HEK293T (cell line): ENCODE measurements at regions not wholly inside any gene's neighbourhood (a gene's known extent, or its start where the extent isn't known, plus 50 kb on each side); places are given as distances from the start of the nearest gene placed in this dataset.

Experiments
- ARNT ChIP-seq: fragments of 450-650 bp; IDR thresholded peaks from 2 replicates; pipeline ENCODE4 v1.6.1; 2017; ENCODE audit warnings: mild to moderate bottlenecking
- BHLHE40 ChIP-seq: fragments of 450-650 bp; IDR thresholded peaks from 2 replicates; pipeline ENCODE4 v1.6.1; 2016; ENCODE audit warnings: mild to moderate bottlenecking, moderate library complexity, borderline replicate concordance
- CTBP1 ChIP-seq: fragments of 450-650 bp; IDR thresholded peaks from 2 replicates; pipeline ENCODE4 v1.6.1; 2016; ENCODE audit warnings: borderline replicate concordance
- ELF4 ChIP-seq: fragments of 450-650 bp; IDR thresholded peaks from 2 replicates; pipeline ENCODE4 v1.6.1; 2017; ENCODE audit warnings: antibody characterized with exemption
- FOXA1 ChIP-seq: fragments of 450-650 bp; IDR thresholded peaks from 2 replicates; pipeline ENCODE4 v1.6.1; 2016; ENCODE audit warnings: mild to moderate bottlenecking
- FOXK2 ChIP-seq: fragments of 450-650 bp; IDR thresholded peaks from 2 replicates; pipeline ENCODE4 v1.6.1; 2016; ENCODE audit warnings: mild to moderate bottlenecking
- FOXM1 ChIP-seq: fragments of 450-650 bp; IDR thresholded peaks from 2 replicates; pipeline ENCODE4 v1.6.1; 2017; ENCODE audit warnings: mild to moderate bottlenecking, borderline replicate concordance
- HDGF ChIP-seq: fragments of 450-650 bp; IDR thresholded peaks from 2 replicates; pipeline ENCODE4 v1.6.1; 2017; ENCODE audit warnings: antibody characterized with exemption, borderline replicate concordance
- NFRKB ChIP-seq: fragments of 450-650 bp; IDR thresholded peaks from 2 replicates; pipeline ENCODE4 v1.6.1; 2016; ENCODE audit warnings: mild to moderate bottlenecking, moderate library complexity
- SP1 ChIP-seq: fragments of 450-650 bp; IDR thresholded peaks from 2 replicates; pipeline ENCODE4 v1.6.1; 2017

GRCh38 chr1:38670544-38671122 is 188.9 kb downstream of the RRAGC start:
- TF ChIP-seq ELF4: no peak
- TF ChIP-seq FOXK2: no peak
- no peak for TF ChIP-seq FOXM1
- TF ChIP-seq SP1: no peak
- TF ChIP-seq NFRKB: no peak
- no peak for TF ChIP-seq ARNT
- no peak for TF ChIP-seq HDGF
- no peak for TF ChIP-seq CTBP1
- TF ChIP-seq FOXA1: no peak
- no peak for TF ChIP-seq BHLHE40
